Subcutaneous abdominal adipose tissue (tissue), 5 donors: ENCODE measurements at regions not wholly inside any gene's neighbourhood (a gene's known extent, or its start where the extent isn't known, plus 50 kb on each side); places are given as distances from the start of the nearest gene placed in this dataset.

Source experiments
- H3K27ac ChIP-seq: one replicate; pipeline ENCODE4 v1.7.0; 2013; ENCODE audit warnings: low read depth, mild to moderate bottlenecking, inconsistent platforms, low read length, moderate library complexity
- H3K27me3 ChIP-seq, 5 donors: one replicate each; pipeline ENCODE4 v1.7.0; 2013; ENCODE audit warnings: low read length in 5 of 5, inconsistent platforms in 1 of 5; ENCODE audit not compliant: control insufficient read depth in 5 of 5, insufficient read depth in 4 of 5
- H3K36me3 ChIP-seq, 5 donors: one replicate each; pipeline ENCODE4 v1.7.0; 2013; ENCODE audit warnings: low read length in 5 of 5; ENCODE audit not compliant: control insufficient read depth in 5 of 5, insufficient read depth in 5 of 5
- H3K4me1 ChIP-seq, 5 donors: one replicate each; pipeline ENCODE4 v1.7.0; 2013; ENCODE audit warnings: low read length in 5 of 5, mild to moderate bottlenecking in 3 of 5, moderate library complexity in 1 of 5; ENCODE audit not compliant: control insufficient read depth in 5 of 5, insufficient read depth in 5 of 5
- H3K4me3 ChIP-seq, 5 donors: one replicate each; pipeline ENCODE4 v1.7.0; 2013; ENCODE audit warnings: low read length in 5 of 5, low read depth in 1 of 5
- H3K9ac ChIP-seq, 5 donors: one replicate each; pipeline ENCODE4 v1.7.0; 2013; ENCODE audit warnings: low read length in 5 of 5, mild to moderate bottlenecking in 4 of 5, moderate library complexity in 3 of 5
- H3K9me3 ChIP-seq, 5 donors: one replicate each; pipeline ENCODE4 v1.7.0; 2013; ENCODE audit warnings: low read length in 5 of 5; ENCODE audit not compliant: control insufficient read depth in 5 of 5
- donor health status: healthy.
- donor health status: healthy.
- donor health status: healthy.
- donor health status: healthy.
- donor health status: healthy.

DNA sequence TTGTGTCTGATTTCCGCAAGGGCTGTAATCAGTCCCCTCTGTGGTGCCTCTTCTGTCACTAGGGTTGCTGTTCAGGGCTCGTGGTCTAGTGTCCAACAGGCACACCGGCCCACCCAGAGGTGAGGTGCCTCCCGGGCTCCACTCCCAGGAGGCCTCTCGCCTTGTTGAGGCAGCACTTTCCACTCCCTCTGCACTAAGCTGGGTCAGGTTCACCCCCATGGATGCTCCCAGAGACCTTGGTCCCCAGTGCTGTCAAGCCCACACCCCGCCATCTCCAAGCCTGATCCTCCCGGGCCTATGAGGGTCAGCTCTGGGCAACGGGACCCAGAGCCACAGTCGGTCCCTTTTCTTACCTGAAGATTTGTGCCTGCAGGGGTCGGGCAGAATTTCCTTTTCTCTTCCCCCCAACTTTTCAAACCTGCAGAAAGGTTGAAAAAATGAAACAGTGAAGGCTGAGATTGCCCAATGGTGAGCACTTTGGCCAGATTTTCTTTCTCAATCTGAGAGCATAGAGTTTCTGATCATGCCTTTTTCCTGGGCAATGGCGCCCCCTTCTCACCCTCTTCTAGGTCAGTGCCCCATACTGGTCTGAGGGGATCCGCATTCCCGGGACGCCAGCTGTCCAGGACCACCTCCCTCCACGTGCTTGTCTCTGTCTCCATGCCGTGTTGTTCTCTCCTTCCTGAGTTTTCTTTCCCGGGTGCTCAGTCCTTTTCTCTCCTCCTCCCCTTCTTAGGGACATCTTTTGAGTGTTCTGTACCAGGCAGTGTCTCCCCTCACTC, 148.0 kb downstream of the ASB1 start:
- H3K4me1 ChIP-seq = no peaks in the 10 kb centered on the region
- H3K4me3 ChIP-seq = no peak overlapping the region
- peaks cover 0 to 6% (median 5%) of the 10 kb centered on the region in 5 donors for H3K27me3 ChIP-seq
- H3K36me3 ChIP-seq = no peaks in the 10 kb centered on the region
- no peak overlapping the region for H3K27ac ChIP-seq
- peaks cover 0 to 12% (median 10%) of the 10 kb centered on the region in 5 donors for H3K9me3 ChIP-seq
- no peak overlapping the region for H3K9ac ChIP-seq

DNA sequence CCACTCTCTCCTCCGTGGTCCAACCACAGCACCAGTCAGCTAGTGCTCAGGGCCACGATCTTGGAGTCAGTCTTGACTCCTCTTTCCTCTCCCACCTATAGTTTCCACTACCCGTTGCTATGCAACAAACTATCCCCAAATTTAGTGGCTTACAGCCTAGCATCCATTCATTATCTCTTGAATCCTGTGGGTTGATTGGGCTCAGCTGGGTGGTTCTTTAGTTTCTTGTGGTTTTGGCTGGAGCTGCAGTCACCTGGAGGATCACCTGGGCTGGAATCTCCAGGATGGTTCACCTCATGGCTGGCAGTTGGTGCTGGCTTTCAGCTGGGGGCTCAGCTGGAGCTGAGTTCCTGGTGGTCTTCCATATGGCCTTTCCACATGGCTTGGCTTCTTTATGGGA, 149.9 kb downstream of the ASB1 start:
- Histone ChIP-seq H3K36me3 (no peaks in the 10 kb centered on the region), H3K4me3 (no peak overlapping the region), H3K9me3 (peaks cover 0 to 12% (median 10%) of the 10 kb centered on the region in 5 donors), H3K27me3 (peaks cover 0 to 5% (median 4%) of the 10 kb centered on the region in 5 donors), H3K9ac (no peak overlapping the region), H3K4me1 (no peaks in the 10 kb centered on the region), H3K27ac (no peak overlapping the region)

DNA sequence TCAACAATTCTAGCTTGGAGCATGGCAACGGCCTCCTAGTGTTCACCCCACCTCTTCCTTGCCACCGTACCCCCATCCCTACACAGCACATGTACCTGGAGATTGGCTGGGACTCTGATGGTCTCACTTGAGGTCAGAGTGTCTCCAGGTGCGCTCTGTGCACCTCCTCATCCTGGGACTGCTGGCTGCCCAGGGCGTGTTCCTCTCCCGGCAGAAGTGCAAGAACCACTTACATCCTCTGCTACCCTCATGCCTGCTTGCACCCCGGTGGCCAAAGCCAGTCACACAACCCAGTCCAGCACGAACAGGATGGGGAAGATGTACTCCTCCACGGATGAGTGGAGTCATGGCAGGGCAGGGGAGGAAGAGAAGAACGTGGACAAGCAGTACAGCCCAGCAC, 151.5 kb downstream of the ASB1 start:
- H3K27ac ChIP-seq = no peak overlapping the region

DNA sequence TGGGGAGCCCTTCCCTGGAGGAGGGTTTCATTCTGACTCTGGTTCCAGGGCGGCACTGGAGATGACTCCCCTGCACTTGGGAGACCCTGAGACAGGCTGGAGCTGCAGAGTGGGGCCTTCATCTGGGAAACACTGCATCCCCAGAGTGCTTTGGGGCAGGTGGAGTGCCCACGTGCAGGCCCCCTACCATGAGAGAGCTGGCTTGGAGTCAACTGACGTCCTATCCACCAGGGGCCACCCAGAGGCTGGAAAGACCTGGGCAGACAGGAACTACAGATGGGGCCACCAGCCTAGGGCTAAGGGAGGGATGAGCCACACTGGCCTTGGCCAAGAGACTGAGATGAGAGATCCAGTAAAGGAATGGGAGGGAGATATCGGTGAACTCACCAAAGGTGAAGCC, 153.8 kb downstream of the ASB1 start:
- no peak overlapping the region for H3K27ac ChIP-seq
- H3K4me1 ChIP-seq = no peaks in the 10 kb centered on the region
- peaks cover 0 to 5% (median 4%) of the 10 kb centered on the region in 5 donors for H3K27me3 ChIP-seq

More for the DNA sequence above, 151.5 kb downstream of the ASB1 start:
- no peaks in the 10 kb centered on the region for H3K4me1 ChIP-seq
- H3K9ac ChIP-seq = no peak overlapping the region
- H3K4me3 ChIP-seq = no peak overlapping the region
- peaks cover 0 to 11% (median 8%) of the 10 kb centered on the region in 5 donors for H3K9me3 ChIP-seq
- H3K36me3 ChIP-seq = no peaks in the 10 kb centered on the region
- H3K27me3 ChIP-seq = peaks cover 0 to 5% (median 4%) of the 10 kb centered on the region in 5 donors

DNA sequence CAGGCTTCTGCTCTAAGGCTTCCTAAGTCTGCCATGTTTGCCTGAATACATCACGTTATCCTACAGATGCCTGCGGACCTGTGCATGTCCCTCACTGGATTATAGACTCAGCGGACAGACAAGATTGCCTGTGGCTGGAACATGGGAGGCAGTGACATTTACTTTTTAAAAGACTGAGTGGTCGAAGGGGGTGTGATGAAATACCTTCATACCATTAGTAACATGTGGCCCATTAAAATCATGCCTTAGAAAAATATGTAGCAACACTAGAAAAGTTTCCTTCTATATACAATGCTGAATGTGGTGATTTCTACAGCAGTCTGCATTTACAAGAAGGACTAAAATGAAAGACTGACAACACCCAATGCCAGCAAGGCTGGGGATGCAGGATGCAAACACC, 154.4 kb downstream of the ASB1 start:
- no peak overlapping the region for H3K27ac ChIP-seq
- H3K27me3 ChIP-seq = peaks cover 0 to 5% (median 4%) of the 10 kb centered on the region in 5 donors
- H3K4me1 ChIP-seq = no peaks in the 10 kb centered on the region
- H3K4me3 ChIP-seq = no peak overlapping the region
- peaks cover 0 to 9% (median 6%) of the 10 kb centered on the region in 5 donors for H3K9me3 ChIP-seq
- H3K9ac ChIP-seq = no peak overlapping the region
- no peaks in the 10 kb centered on the region for H3K36me3 ChIP-seq

More for the DNA sequence above, 153.8 kb downstream of the ASB1 start:
- Histone ChIP-seq H3K36me3 (no peaks in the 10 kb centered on the region), H3K4me3 (no peak overlapping the region), H3K9ac (no peak overlapping the region), H3K9me3 (peaks cover 0 to 9% (median 6%) of the 10 kb centered on the region in 5 donors)

DNA sequence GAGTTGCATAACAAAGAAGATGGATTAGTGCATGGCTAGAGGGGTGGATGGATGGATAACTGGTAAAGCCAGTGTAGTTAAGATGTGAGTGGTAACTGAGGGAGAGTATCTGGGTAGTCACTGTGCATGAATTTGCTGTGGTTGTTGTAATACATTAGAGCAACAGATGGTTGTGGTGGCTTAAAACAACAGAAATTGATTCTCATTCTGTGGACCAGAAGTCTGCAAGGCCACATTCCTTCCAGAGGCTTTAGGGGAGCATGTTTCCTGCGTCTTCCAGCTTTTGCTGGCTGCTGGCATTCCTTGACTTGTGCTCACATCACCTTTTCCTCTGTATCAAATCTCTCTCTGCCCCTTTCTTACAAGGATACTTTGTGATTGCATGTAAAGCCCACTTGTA, 155.4 kb downstream of the ASB1 start:
- no peak overlapping the region for H3K9ac ChIP-seq
- H3K27ac ChIP-seq = no peak overlapping the region
- H3K27me3 ChIP-seq = peaks cover 0 to 4% (median 4%) of the 10 kb centered on the region in 5 donors
- no peak overlapping the region for H3K4me3 ChIP-seq
- H3K36me3 ChIP-seq = no peaks in the 10 kb centered on the region
- H3K9me3 ChIP-seq = peaks cover 0 to 2% (median 0%) of the 10 kb centered on the region in 5 donors
- H3K4me1 ChIP-seq = no peaks in the 10 kb centered on the region

DNA sequence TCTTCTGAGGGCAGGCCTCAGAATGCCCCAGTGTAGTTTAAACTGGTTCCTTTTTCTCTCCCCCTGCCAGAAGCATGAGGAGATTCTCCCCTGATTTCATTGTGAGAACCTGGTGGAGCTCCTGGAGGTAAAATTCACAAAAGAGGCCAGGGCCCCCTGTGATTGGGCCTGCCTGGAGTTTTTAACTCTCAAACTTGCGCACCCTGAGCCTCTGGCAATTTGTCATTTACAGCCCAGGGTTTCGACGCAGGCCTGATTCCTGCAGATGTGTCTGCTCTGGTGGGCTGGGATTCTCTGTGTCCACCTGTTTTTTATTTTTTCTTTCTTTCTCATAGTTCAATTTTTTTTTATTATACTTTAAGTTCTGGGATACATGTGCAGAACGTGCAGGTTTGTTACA, 157.9 kb downstream of the ASB1 start:
- Histone ChIP-seq H3K9ac (no peak overlapping the region), H3K36me3 (no peaks in the 10 kb centered on the region), H3K27ac (no peak overlapping the region), H3K4me1 (no peaks in the 10 kb centered on the region), H3K27me3 (peaks cover 0 to 5% (median 2%) of the 10 kb centered on the region in 5 donors), H3K9me3 (peaks cover 0 to 2% (median 0%) of the 10 kb centered on the region in 5 donors), H3K4me3 (no peak overlapping the region)

DNA sequence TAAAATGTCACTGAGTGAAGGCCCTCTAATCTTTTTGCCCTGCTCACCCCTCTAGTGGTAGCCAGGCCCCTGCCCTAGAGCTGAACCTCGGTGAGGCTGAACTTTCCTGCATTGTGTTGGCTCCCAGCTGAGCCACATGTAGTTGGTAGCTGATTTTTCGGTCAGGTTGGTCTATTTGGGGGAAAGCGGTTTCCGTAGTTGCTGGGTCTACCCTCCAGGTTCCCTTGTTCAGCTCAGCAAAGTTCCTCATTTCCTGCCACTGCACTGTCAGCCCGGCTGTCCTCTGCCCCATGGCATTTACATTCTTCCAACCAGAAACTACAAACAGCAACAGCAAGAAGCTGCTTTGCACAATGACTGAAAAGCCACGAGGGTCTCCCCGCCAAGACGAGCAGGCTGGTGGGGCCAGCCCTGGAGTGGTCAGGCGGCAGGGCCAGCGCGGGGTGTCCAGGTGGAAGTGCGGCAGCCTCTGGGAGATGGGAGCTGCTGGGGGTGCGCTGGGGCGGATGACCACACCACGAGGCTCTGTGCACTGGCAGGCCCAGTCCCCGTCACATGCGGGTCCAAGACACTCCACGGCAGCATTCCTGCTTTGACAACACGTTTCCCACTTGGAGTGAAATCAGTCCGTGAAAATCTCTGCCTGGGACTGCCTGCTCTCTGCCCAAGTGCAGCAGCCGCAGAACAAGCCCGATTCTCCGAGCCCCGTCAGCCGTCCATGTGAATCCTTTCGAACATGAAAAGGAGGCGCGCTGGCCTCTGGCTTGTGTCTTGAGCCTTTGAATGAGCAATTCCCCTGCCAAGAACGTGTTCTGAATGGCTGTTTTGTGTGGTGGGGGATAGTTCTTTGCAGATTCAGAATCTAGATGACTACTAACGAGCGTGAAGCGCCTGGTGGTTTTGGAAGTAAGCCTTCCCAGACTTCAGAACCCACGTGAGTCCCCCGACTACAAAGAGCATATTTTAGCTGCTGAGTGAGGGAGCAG, 159.4 kb downstream of the ASB1 start:
- no peaks in the 10 kb centered on the region for H3K36me3 ChIP-seq
- H3K4me1 ChIP-seq = no peaks in the 10 kb centered on the region
- peaks cover 0 to 5% (median 0%) of the 10 kb centered on the region in 5 donors for H3K27me3 ChIP-seq
- H3K4me3 ChIP-seq = no peak overlapping the region
- H3K27ac ChIP-seq = no peak overlapping the region
- H3K9ac ChIP-seq = no peak overlapping the region
- H3K9me3 ChIP-seq = peaks cover 0 to 2% (median 0%) of the 10 kb centered on the region in 5 donors

DNA sequence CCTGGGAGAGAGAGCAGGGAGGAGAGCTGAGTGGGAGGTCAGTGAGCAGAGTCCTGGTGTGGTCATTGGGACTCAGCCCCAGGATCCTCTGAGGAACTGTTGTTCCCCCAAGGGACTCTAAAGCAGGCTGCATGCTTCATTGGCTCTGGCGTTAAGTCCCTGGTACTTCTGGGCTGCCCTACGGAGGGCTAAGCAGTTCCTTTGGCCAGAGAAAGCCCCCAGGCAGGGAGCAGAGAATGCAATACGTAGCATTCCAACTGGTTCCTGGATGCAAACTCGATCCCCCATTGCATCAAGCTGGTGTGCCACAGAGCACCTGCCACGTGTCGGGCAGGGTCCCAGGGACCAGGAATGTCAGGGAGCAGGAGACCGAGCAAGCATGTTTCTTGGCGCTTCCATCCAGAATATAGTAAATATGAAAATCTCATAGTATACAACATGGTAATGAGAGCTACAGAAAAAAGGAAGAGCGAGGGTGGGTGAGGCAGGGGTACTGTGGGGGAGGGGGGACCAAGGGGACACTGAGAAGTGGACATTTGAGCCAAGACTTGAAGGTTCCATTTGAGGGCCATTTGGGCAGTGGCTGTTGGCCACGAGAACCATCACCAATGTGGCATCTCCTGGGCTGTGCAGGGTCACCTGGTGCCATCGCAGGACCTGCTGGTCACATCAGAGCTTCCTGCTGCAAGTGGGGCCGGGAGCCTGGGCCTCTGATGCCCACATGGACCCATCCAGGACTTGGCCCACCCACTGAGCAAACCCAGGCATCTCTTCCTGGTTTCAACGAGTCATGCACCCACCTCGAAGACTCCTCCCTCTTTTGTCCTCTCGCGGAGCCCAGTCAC, 160.4 kb downstream of the ASB1 start:
- H3K9me3 ChIP-seq = peaks cover 0 to 2% (median 0%) of the 10 kb centered on the region in 5 donors
- no peaks in the 10 kb centered on the region for H3K36me3 ChIP-seq
- no peaks in the 10 kb centered on the region for H3K4me1 ChIP-seq
- H3K27me3 ChIP-seq = peaks cover 0 to 5% (median 0%) of the 10 kb centered on the region in 5 donors
- no peak overlapping the region for H3K4me3 ChIP-seq
- H3K27ac ChIP-seq = no peak overlapping the region
- H3K9ac ChIP-seq = no peak overlapping the region
